ENCODE measurements at regions not wholly inside any gene's neighbourhood (a gene's known extent, or its start where the extent isn't known, plus 50 kb on each side); places are given as distances from the start of the nearest gene placed in this dataset.

- TF ChIP-seq KDM1A (IDR thresholded peaks at IDR 0.05; ENCODE audit: low read depth) = no peak
- no peak for TF ChIP-seq EHMT2 (IDR thresholded peaks at IDR 0.05; ENCODE audit: low read depth)
- no peak for TF ChIP-seq EP300 (IDR thresholded peaks at IDR 0.05)
- TF ChIP-seq POLR2A (IDR thresholded peaks at IDR 0.05; ENCODE audit: low read length) = no peak
- TF ChIP-seq, protein P1, sequence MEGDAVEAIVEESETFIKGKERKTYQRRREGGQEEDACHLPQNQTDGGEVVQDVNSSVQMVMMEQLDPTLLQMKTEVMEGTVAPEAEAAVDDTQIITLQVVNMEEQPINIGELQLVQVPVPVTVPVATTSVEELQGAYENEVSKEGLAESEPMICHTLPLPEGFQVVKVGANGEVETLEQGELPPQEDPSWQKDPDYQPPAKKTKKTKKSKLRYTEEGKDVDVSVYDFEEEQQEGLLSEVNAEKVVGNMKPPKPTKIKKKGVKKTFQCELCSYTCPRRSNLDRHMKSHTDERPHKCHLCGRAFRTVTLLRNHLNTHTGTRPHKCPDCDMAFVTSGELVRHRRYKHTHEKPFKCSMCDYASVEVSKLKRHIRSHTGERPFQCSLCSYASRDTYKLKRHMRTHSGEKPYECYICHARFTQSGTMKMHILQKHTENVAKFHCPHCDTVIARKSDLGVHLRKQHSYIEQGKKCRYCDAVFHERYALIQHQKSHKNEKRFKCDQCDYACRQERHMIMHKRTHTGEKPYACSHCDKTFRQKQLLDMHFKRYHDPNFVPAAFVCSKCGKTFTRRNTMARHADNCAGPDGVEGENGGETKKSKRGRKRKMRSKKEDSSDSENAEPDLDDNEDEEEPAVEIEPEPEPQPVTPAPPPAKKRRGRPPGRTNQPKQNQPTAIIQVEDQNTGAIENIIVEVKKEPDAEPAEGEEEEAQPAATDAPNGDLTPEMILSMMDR (IDR thresholded peaks at IDR 0.05) = no peak
- TF ChIP-seq PBX3 (IDR thresholded peaks at IDR 0.05) = no peak
- no peak for TF ChIP-seq JUN (IDR thresholded peaks at IDR 0.05)
- TF ChIP-seq CHD4 (IDR thresholded peaks at IDR 0.05; ENCODE audit: borderline replicate concordance) = no peak
- no peak for TF ChIP-seq CBX2 (IDR thresholded peaks at IDR 0.05; ENCODE audit: borderline replicate concordance, low read depth)
- TF ChIP-seq MAZ (IDR thresholded peaks at IDR 0.05; ENCODE audit: borderline replicate concordance, low read depth, low read length) = no peak
- no peak for TF ChIP-seq NR3C1 (IDR thresholded peaks at IDR 0.05)
- TF ChIP-seq, protein P2, sequence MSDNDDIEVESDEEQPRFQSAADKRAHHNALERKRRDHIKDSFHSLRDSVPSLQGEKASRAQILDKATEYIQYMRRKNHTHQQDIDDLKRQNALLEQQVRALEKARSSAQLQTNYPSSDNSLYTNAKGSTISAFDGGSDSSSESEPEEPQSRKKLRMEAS (IDR thresholded peaks at IDR 0.05) = no peak
- TF ChIP-seq BHLHE40 (IDR thresholded peaks at IDR 0.05; ENCODE audit: low read depth, low read length) = no peak
Observed at GRCh38 chr12:115205755-115206308, 521.9 kb upstream of the TBX3 start.

All from A549 (cell line).